ENCODE measurements at regions not wholly inside any gene's neighbourhood (a gene's known extent, or its start where the extent isn't known, plus 50 kb on each side); places are given as distances from the start of the nearest gene placed in this dataset.

DNA sequence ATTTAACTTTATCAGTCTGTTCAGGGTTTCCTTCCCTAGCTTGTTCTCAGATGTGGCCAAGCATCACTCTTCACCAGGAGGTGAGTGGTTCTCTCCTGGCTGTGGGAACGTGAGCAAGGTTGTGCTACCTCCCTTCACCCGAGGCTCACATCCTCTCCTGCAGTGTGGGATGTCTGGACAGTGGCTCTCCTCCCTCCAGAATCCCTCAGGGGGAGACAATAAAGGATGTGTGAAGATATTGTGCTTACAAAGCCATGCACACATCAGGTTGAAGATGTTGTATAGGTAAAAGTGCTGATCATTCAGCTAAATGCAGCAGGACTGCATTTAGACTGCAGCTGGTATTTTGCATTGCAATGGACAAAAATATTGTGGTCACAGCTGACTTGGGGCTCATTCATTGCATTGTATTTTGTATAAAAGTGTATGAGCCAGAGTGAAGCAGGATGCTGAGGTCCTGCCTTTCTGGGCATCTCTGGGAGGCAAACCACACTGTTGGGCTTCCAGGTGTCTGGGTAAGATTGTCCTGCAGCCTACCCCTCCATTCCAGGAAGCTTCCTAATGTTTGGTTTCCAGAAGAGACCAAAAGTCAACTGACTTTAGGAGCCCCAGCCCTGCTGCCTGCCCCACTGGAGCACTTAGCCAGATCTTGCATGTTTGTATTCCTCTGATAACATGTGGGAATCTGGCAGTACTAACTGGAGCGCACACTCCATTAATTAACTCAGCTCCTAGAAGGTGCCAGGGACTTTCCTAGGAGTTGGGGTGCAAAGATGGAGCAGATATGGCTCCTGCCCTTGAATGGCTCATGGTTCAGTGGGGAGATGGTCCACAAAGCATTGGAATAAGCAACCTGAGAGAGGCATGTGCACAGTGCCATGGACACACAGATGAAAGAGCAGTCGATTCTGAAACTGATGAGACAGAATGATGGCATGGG lies 292.5 kb upstream of the ZNF32 start:
- no peak overlapping the region for H3K4me3 ChIP-seq (ENCODE audit: low read depth in 1 of 2, low read length in 2 of 2)
- no peaks in the 10 kb centered on the region for H3K36me3 ChIP-seq (ENCODE audit: insufficient read depth, low read length)
- TF ChIP-seq EZH2 (IDR thresholded peaks at IDR 0.05; ENCODE audit: borderline replicate concordance, low read depth, low read length, severe bottlenecking) = no peak
- TF ChIP-seq, protein P1, sequence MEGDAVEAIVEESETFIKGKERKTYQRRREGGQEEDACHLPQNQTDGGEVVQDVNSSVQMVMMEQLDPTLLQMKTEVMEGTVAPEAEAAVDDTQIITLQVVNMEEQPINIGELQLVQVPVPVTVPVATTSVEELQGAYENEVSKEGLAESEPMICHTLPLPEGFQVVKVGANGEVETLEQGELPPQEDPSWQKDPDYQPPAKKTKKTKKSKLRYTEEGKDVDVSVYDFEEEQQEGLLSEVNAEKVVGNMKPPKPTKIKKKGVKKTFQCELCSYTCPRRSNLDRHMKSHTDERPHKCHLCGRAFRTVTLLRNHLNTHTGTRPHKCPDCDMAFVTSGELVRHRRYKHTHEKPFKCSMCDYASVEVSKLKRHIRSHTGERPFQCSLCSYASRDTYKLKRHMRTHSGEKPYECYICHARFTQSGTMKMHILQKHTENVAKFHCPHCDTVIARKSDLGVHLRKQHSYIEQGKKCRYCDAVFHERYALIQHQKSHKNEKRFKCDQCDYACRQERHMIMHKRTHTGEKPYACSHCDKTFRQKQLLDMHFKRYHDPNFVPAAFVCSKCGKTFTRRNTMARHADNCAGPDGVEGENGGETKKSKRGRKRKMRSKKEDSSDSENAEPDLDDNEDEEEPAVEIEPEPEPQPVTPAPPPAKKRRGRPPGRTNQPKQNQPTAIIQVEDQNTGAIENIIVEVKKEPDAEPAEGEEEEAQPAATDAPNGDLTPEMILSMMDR (IDR thresholded peaks at IDR 0.05; ENCODE audit: borderline replicate concordance, extremely low read depth, low read length, poor library complexity, severe bottlenecking) = no peak
- no peak overlapping the region for H3K27ac ChIP-seq (ENCODE audit: low read length)
- H4K20me1 ChIP-seq (ENCODE audit: insufficient read depth, low read length) = no peaks in the 10 kb centered on the region
- no peaks in the 10 kb centered on the region for H3K9me3 ChIP-seq (ENCODE audit: insufficient read depth, low read length, severe bottlenecking)
- H3K4me2 ChIP-seq (ENCODE audit: insufficient read depth, low read length) = no peak overlapping the region
- peaks cover 3% of the 10 kb centered on the region; the same call in 1 of the 2 replicates for H3K4me1 ChIP-seq (ENCODE audit: insufficient read depth, low read length)
- no peaks in the 10 kb centered on the region for H3K79me2 ChIP-seq (ENCODE audit: insufficient read depth, low read length)
- H3K27me3 ChIP-seq (ENCODE audit: insufficient read depth, low read length, poor library complexity) = no peaks in the 10 kb centered on the region
- no peak overlapping the region for H3K9ac ChIP-seq (ENCODE audit: low read depth, low read length)
- no peak overlapping the region for H2AFZ ChIP-seq (ENCODE audit: low read depth, low read length)
- DNase-seq (no peak), ATAC-seq (ENCODE audit: insufficient read depth, low read depth) (0 out of 3 replicates have a peak, but pooled peaks have one; percentile 4)

DNA sequence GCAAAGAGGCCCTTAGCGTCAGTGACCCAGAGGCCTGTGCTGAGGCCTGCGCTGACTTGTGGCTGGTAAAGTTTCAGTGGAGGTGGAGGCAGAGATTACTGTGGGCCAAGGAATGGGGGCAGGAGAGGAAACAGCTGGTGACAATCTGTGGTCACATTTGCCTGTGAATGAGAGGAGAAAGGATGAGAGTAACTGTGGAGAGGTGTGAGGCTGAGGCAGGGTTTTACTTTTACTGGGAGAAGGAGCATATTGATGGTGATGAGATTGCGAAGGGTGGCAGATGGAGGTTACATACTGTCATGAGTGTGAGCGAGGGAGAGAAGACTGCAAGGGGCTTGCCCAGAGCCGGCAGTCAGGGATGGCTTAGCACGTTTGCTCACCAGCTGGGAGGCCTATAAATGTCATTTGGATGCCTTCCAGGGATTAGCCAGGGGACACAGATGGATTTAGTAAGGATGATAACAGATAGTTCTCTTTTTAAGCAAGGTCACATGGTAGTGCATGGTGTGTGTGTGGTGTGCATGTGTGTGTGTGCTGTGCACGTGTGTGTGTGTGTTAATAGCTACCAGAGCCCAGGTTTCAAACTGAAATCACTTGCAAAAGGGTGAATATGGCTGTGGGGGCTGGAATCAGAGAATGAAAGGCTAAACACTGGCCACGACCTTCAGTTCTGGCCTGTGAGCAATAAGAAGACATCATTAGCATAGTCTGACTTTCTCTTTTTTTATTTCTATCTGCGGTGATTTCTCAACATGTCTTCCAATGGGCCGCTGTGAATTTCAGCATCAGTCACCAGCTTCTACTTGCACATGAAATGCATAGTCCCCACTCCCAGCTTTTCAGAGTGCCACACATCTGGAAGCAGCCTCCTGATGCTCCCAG lies 291.5 kb upstream of the ZNF32 start:
- Histone ChIP-seq H3K79me2 (ENCODE audit: insufficient read depth, low read length) (no peaks in the 10 kb centered on the region), H3K36me3 (ENCODE audit: insufficient read depth, low read length) (no peaks in the 10 kb centered on the region), H3K27ac (ENCODE audit: low read length) (no peak overlapping the region), H2AFZ (ENCODE audit: low read depth, low read length) (no peak overlapping the region), H3K4me3 (ENCODE audit: low read depth in 1 of 2, low read length in 2 of 2) (no peak overlapping the region), H3K9me3 (ENCODE audit: insufficient read depth, low read length, severe bottlenecking) (no peaks in the 10 kb centered on the region), H4K20me1 (ENCODE audit: insufficient read depth, low read length) (no peaks in the 10 kb centered on the region), H3K4me1 (ENCODE audit: insufficient read depth, low read length) (peaks cover 3% of the 10 kb centered on the region; the same call in 1 of the 2 replicates), H3K27me3 (ENCODE audit: insufficient read depth, low read length, poor library complexity) (no peaks in the 10 kb centered on the region), H3K4me2 (ENCODE audit: insufficient read depth, low read length) (no peak overlapping the region), H3K9ac (ENCODE audit: low read depth, low read length) (no peak overlapping the region)
- TF ChIP-seq EZH2 (IDR thresholded peaks at IDR 0.05; ENCODE audit: borderline replicate concordance, low read depth, low read length, severe bottlenecking) = no peak
- TF ChIP-seq, protein P1 (IDR thresholded peaks at IDR 0.05; ENCODE audit: borderline replicate concordance, extremely low read depth, low read length, poor library complexity, severe bottlenecking) = no peak
- ATAC-seq (ENCODE audit: insufficient read depth, low read depth) (peak; percentile 69), DNase-seq (peak; percentile 29)

DNA sequence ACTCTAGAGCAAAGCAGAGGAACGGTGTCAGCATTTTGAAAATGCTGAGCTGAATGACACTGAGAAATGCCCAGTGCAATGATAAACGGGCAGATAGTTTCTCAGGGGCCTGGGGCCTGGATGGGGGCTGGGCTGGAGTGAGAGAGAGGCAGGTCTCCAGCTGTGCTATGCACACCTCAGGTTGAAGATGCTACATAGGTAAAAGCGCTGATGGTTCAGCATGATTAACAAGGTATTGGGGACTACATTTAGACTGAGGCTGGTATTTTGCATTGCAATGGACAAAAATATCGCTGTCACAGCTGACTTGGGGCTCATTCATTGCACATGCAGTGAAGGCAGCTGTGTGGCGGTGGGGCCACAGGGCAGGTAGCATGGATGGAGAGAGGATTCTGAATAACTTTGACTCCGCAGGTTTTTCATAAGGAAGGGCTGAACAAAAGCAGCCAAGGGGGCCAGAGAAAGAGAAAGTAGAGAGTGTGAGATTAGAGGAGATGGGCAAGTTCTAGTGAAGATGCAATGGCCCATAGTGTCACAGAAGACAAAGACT lies 290.8 kb upstream of the ZNF32 start:
- Histone ChIP-seq H3K27me3 (ENCODE audit: insufficient read depth, low read length, poor library complexity) (no peaks in the 10 kb centered on the region), H3K4me2 (ENCODE audit: insufficient read depth, low read length) (no peak overlapping the region), H3K9ac (ENCODE audit: low read depth, low read length) (no peak overlapping the region), H2AFZ (ENCODE audit: low read depth, low read length) (no peak overlapping the region), H3K4me3 (ENCODE audit: low read depth in 1 of 2, low read length in 2 of 2) (no peak overlapping the region), H3K4me1 (ENCODE audit: insufficient read depth, low read length) (peaks cover 3% of the 10 kb centered on the region; the same call in 1 of the 2 replicates), H3K79me2 (ENCODE audit: insufficient read depth, low read length) (no peaks in the 10 kb centered on the region), H4K20me1 (ENCODE audit: insufficient read depth, low read length) (no peaks in the 10 kb centered on the region), H3K36me3 (ENCODE audit: insufficient read depth, low read length) (no peaks in the 10 kb centered on the region), H3K9me3 (ENCODE audit: insufficient read depth, low read length, severe bottlenecking) (no peaks in the 10 kb centered on the region), H3K27ac (ENCODE audit: low read length) (no peak overlapping the region)
- TF ChIP-seq, protein P1 (IDR thresholded peaks at IDR 0.05; ENCODE audit: borderline replicate concordance, extremely low read depth, low read length, poor library complexity, severe bottlenecking) = no peak
- no peak for TF ChIP-seq EZH2 (IDR thresholded peaks at IDR 0.05; ENCODE audit: borderline replicate concordance, low read depth, low read length, severe bottlenecking)
- ATAC-seq (ENCODE audit: insufficient read depth, low read depth) (0 out of 3 replicates have a peak, but pooled peaks have one; percentile 6), DNase-seq (no peak)
